Gastroesophageal sphincter (tissue), 3 donors: ENCODE measurements at regions not wholly inside any gene's neighbourhood (a gene's known extent, or its start where the extent isn't known, plus 50 kb on each side); places are given as distances from the start of the nearest gene placed in this dataset.
"Not testable (repeated sequence)": the region's sequence is repeated elsewhere in the genome, so short reads cannot be mapped to it uniquely, and the experiment has no call there.

Experiments used
- POLR2A ChIP-seq, 2 donors: fragments of 450-650 bp; IDR thresholded peaks; one replicate each; pipeline ENCODE4 v1.6.1; 2017; ENCODE audit warnings: antibody characterized with exemption in 2 of 2, mild to moderate bottlenecking in 2 of 2, moderate library complexity in 1 of 2
- POLR2AphosphoS5 ChIP-seq: sonication (generic); formaldehyde crosslinking; IDR thresholded peaks from one replicate; pipeline ENCODE4 v1.6.1; 2017; ENCODE audit warnings: antibody characterized with exemption
- TF ChIP-seq, protein P1 (sequence below), 4 experiments: fragments of 200-600 bp in 2 of 4; fragments of 450-650 bp in 2 of 4; sonication (generic) in 1 of 4; IDR thresholded peaks; one replicate each; pipeline ENCODE4 v1.5.1; 2017 to 2019; ENCODE audit warnings: antibody characterized with exemption in 4 of 4, mild to moderate bottlenecking in 2 of 4, moderate library complexity in 2 of 4

DNA sequence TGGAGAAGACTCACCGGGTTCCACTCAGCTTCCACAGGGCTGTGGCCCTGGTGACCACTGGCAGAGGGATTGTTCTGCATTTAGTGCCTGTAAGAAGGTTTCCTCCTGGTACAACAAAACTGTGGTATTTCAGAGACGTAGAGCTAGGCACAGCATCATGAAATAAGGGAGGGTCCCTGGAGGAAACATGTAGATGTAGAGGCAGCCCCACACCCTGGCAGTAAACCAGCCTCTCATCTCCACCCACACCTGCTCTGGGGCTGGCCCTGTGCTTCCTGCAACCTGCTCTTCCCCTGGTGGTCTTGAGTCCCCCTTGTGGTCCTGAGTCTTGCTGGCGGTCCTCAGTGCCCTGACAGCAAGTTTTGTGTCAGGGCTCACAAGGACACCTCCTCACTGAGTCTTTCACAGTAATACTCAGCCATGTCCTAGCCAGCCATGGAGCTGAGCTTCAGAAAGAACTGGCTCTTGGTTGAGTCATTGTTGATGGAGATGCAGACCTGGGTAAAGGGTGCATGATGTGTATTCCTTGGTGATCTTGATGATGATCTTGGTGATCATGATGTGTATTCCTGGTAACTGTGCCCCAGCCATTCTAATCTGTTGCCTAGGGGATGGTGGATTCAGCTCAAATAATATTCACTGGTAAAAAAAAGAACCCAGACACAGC lies 121.8 kb downstream of the OR4M2 start:
- not testable (repeated sequence) for TF ChIP-seq POLR2A (IDR thresholded peaks at IDR 0.05); POLR2AphosphoS5
- TF ChIP-seq, protein P1, sequence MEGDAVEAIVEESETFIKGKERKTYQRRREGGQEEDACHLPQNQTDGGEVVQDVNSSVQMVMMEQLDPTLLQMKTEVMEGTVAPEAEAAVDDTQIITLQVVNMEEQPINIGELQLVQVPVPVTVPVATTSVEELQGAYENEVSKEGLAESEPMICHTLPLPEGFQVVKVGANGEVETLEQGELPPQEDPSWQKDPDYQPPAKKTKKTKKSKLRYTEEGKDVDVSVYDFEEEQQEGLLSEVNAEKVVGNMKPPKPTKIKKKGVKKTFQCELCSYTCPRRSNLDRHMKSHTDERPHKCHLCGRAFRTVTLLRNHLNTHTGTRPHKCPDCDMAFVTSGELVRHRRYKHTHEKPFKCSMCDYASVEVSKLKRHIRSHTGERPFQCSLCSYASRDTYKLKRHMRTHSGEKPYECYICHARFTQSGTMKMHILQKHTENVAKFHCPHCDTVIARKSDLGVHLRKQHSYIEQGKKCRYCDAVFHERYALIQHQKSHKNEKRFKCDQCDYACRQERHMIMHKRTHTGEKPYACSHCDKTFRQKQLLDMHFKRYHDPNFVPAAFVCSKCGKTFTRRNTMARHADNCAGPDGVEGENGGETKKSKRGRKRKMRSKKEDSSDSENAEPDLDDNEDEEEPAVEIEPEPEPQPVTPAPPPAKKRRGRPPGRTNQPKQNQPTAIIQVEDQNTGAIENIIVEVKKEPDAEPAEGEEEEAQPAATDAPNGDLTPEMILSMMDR (IDR thresholded peaks at IDR 0.05): not testable (repeated sequence)
